ENCODE measurements at regions not wholly inside any gene's neighbourhood (a gene's known extent, or its start where the extent isn't known, plus 50 kb on each side); places are given as distances from the start of the nearest gene placed in this dataset.
"Not testable (repeated sequence)": the region's sequence is repeated elsewhere in the genome, so short reads cannot be mapped to it uniquely, and the experiment has no call there.

DNA sequence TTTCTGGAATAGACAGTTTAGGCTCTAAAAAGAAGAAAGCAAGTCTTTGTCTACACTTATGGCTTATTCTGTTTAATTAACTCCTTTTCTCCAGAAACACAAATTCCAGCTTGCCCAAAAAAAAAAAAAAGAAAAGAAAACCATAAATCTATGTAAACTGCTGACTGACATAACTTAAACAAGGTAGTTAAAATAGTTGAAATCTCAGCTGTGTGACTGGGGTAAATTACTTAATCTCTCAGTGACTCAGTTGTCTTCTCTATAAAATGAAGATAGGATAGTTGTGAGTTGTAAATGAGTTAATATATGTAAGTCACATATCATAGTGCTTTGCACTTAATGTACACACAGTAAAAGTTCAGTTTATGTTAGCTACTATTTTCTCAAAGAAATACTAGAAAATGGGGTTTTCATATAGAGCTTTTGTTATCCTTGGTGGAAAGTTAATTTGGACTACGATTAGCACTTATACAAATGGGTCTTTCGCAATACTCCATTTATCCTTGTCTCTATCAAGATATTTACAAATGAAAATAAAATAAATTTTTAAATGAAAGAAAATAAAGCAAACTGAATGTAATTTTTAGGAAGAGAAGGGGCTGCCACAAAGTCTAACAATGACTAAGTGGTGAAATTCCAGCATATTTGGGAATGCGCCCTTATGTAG, 200.9 kb downstream of the MBL2 start:
- H3K27ac ChIP-seq = no peak overlapping the region
- DNase-seq (no peak), ATAC-seq (no peak)
- H3K9me3 ChIP-seq = no peaks in the 10 kb centered on the region
- TF ChIP-seq, protein P1, sequence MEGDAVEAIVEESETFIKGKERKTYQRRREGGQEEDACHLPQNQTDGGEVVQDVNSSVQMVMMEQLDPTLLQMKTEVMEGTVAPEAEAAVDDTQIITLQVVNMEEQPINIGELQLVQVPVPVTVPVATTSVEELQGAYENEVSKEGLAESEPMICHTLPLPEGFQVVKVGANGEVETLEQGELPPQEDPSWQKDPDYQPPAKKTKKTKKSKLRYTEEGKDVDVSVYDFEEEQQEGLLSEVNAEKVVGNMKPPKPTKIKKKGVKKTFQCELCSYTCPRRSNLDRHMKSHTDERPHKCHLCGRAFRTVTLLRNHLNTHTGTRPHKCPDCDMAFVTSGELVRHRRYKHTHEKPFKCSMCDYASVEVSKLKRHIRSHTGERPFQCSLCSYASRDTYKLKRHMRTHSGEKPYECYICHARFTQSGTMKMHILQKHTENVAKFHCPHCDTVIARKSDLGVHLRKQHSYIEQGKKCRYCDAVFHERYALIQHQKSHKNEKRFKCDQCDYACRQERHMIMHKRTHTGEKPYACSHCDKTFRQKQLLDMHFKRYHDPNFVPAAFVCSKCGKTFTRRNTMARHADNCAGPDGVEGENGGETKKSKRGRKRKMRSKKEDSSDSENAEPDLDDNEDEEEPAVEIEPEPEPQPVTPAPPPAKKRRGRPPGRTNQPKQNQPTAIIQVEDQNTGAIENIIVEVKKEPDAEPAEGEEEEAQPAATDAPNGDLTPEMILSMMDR (IDR thresholded peaks at IDR 0.05 in 4 of 5, conservative IDR thresholded peaks at IDR 0.05 in 1 of 5) = no peak
- no peak for TF ChIP-seq POLR2A (IDR thresholded peaks at IDR 0.05)
- no peaks in the 10 kb centered on the region for H3K27me3 ChIP-seq
- intact Hi-C loops (cut with DNase I; ENCODE audit: low total_unique reads) = no loop called here
- H3K4me3 ChIP-seq = no peak overlapping the region
- no peaks in the 10 kb centered on the region for H3K36me3 ChIP-seq
- in situ Hi-C loops (cut with MboI; ENCODE audit: low sequenced_read_pairs in 4 of 4) = no loop called here
- no peaks in the 10 kb centered on the region for H3K4me1 ChIP-seq

DNA sequence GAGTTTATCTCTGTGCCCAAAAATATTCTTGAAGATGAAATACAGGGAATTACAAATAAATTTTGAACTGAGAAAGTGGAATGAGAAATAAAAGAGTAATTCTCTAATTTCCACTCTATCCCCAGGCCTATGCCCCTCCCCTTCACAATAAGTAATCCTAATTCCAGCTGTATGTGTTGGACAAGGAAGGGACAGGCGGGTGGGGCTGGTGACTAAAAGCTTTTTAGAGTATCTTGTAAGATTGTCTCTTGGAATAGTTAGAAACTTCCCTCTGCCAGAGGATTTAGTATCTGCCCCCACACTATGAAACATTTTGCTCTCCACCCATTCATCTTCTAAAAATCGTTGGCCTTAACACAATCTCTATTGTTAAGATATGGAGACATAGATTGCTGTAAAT, 199.2 kb downstream of the MBL2 start:
- H3K27me3 ChIP-seq = no peaks in the 10 kb centered on the region
- DNase-seq (no peak), ATAC-seq (no peak)
- no peaks in the 10 kb centered on the region for H3K36me3 ChIP-seq
- in situ Hi-C loops (cut with MboI; ENCODE audit: low sequenced_read_pairs in 4 of 4) = no loop called here
- intact Hi-C loops (cut with DNase I; ENCODE audit: low total_unique reads) = no loop called here
- no peaks in the 10 kb centered on the region for H3K4me1 ChIP-seq
- no peak overlapping the region for H3K4me3 ChIP-seq
- H3K27ac ChIP-seq = no peak overlapping the region
- no peaks in the 10 kb centered on the region for H3K9me3 ChIP-seq
- TF ChIP-seq, protein P1 (IDR thresholded peaks at IDR 0.05 in 4 of 5, conservative IDR thresholded peaks at IDR 0.05 in 1 of 5) = no peak
- TF ChIP-seq POLR2A (IDR thresholded peaks at IDR 0.05) = no peak

DNA sequence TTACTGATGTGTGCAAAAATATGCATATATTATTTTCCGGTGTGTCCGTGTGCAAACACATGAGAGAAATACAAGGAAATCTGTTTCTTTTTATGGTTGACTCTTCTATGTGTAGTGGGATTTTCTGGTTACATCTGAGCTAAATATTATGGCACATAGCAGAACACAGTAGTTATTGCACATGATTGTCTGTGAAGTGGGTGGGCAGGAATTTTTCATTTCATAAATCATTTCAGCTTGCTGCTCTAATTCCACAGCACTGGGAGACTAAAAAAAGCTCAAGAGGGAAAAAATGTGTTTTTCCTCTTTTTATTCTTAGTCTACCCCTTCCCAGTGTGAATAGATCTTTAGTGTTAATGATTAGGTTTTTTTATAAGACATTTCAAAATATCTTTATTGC, 197.9 kb downstream of the MBL2 start:
- in situ Hi-C loops (cut with MboI; ENCODE audit: low sequenced_read_pairs in 4 of 4) (no loop called here), intact Hi-C loops (cut with DNase I; ENCODE audit: low total_unique reads) (no loop called here)
- ATAC-seq = no peak
- H3K9me3 ChIP-seq = no peaks in the 10 kb centered on the region
- no peaks in the 10 kb centered on the region for H3K36me3 ChIP-seq
- no peak overlapping the region for H3K27ac ChIP-seq
- no peak for TF ChIP-seq POLR2A (IDR thresholded peaks at IDR 0.05)
- TF ChIP-seq, protein P1 (IDR thresholded peaks at IDR 0.05 in 4 of 5, conservative IDR thresholded peaks at IDR 0.05 in 1 of 5) = no peak
- no peaks in the 10 kb centered on the region for H3K27me3 ChIP-seq
- no peak for DNase-seq
- no peaks in the 10 kb centered on the region for H3K4me1 ChIP-seq
- no peak overlapping the region for H3K4me3 ChIP-seq

DNA sequence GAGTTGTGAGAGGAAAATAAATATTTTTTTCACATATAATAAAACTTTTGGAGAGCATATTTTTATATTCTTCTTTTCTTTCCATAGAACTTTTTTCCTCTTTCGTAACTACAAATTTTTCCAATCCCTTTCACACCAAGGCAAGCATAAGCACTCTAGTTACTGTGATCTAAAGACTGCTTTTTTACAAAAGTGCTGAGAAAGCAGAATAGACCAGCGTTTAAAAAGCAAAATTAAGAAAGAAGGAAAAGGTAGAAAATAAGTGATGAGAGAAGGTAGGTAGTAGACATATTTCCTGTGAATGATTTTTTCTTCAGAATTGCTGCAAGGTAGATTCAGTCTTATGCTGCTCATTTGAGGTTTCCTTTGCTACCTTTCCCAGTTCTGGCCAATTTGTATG, 195.5 kb downstream of the MBL2 start:
- ATAC-seq = no peak
- TF ChIP-seq, protein P1 (IDR thresholded peaks at IDR 0.05 in 4 of 5, conservative IDR thresholded peaks at IDR 0.05 in 1 of 5) = no peak
- no peak for TF ChIP-seq POLR2A (IDR thresholded peaks at IDR 0.05)
- no peaks in the 10 kb centered on the region for H3K4me1 ChIP-seq
- H3K9me3 ChIP-seq = no peaks in the 10 kb centered on the region
- in situ Hi-C loops (cut with MboI; ENCODE audit: low sequenced_read_pairs in 4 of 4) (no loop called here), intact Hi-C loops (cut with DNase I; ENCODE audit: low total_unique reads) (no loop called here)
- no peak for DNase-seq
- H3K4me3 ChIP-seq = no peak overlapping the region
- H3K36me3 ChIP-seq = no peaks in the 10 kb centered on the region
- H3K27me3 ChIP-seq = no peaks in the 10 kb centered on the region
- H3K27ac ChIP-seq = no peak overlapping the region

DNA sequence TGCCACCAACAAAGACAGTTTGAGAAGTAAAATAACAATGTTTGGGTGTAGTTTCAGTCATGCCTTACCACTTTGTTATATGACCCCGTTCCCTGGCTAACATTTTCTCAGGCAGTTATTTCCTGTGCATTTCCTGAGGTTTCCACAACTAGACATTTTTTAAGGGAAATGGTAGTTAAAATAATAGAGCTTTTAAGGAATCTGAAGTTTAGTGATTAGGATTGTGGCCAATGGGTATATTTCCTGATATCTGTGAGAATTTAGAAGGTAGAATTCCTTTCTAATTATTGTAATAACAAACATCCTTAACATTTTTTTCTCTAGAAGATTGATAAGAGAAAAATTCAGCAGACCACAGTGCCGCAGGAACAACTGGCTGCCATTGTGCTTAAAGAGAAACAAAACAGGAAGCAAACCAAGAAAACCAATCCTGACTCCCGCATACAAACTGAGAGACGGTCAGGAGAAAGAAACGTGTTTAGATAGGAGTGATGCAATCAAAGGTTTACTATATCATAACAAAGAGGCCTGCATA, 193.6 kb downstream of the MBL2 start:
- no peak for ATAC-seq

DNA sequence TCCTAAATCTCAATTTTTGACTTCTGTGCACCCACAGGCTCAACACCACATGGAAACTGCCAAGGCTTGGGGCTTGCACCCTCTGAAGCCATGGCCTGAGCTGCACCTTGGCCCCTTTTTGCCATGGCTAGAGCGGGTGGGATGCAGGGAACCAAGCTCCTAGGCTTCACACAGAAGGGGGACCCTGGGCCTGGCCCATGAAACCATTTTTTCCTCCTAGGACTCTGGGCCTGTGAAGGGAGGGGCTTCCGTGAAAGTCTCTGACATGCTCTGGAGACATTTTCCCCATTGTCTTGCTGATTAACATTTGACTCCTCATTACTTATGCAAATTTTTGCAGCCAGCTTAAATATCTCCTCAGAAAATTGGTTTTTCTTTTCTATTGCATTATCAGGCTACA, 190.9 kb downstream of the MBL2 start:
- in situ Hi-C loops (cut with MboI; ENCODE audit: low sequenced_read_pairs in 4 of 4); ATAC-seq; H3K4me1 ChIP-seq; H3K27me3 ChIP-seq; H3K4me3 ChIP-seq; H3K27ac ChIP-seq; DNase-seq; H3K36me3 ChIP-seq; intact Hi-C loops (cut with DNase I; ENCODE audit: low total_unique reads): not testable (repeated sequence)
- peaks cover 0 to 12% (median 0%) of the 10 kb centered on the region in 3 donors for H3K9me3 ChIP-seq

More for the DNA sequence above, 193.6 kb downstream of the MBL2 start:
- no peak for DNase-seq
- no peak overlapping the region for H3K4me3 ChIP-seq
- in situ Hi-C loops (cut with MboI; ENCODE audit: low sequenced_read_pairs in 4 of 4) = no loop called here
- H3K9me3 ChIP-seq = no peaks in the 10 kb centered on the region
- no peak overlapping the region for H3K27ac ChIP-seq
- H3K36me3 ChIP-seq = no peaks in the 10 kb centered on the region
- intact Hi-C loops (cut with DNase I; ENCODE audit: low total_unique reads) = no loop called here
- TF ChIP-seq, protein P1 (IDR thresholded peaks at IDR 0.05 in 4 of 5, conservative IDR thresholded peaks at IDR 0.05 in 1 of 5) = no peak
- no peak for TF ChIP-seq POLR2A (IDR thresholded peaks at IDR 0.05)
- no peaks in the 10 kb centered on the region for H3K27me3 ChIP-seq
- no peaks in the 10 kb centered on the region for H3K4me1 ChIP-seq
